ENCODE measurements at regions not wholly inside any gene's neighbourhood (a gene's known extent, or its start where the extent isn't known, plus 50 kb on each side); places are given as distances from the start of the nearest gene placed in this dataset.

DNA sequence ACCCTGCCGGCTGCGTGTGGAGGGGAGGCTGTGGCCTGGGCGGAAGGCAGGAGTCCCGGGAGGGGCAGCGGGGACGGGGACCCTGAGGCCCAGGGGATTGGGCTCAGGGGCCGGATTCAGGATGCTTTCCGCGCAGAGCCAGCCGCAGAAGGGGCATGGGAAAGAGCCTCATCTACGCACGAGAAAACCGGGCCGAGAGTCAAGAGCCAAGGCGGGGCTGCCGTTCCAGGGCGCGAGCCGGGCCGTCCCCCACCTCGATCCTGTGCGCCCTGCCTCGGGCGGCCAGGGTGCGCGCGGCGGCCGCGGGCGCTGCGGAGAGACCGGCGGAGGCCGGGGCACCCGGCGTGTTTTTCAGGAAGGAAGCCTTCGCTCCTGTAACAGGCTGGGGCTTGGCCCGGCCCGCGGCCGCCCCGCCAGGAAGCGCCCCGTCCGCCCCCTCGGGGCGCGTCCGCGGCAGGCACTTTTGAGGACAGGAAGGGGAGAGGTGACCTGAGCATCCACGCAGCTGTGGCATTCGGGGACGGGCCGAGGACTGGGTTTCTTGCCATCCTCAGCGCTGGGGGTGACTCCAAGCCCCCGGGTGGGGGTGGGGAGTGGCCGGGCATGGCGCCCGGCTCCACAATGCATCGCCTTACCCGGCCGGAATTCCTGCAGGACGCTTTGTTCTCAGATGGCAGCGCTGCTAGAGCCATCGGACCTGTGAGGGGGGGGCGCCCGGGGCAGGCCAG is 62.3 kb upstream of the GATA2 start:
- Histone ChIP-seq H3K27ac (peak overlapping the region in 2 of 4 donors; percentile 12 to 29), H3K9me3 (no peaks in the 10 kb centered on the region), H3K36me3 (replicated peaks in 1 of 2; ENCODE audit: insufficient read depth in 1 of 2, low read depth in 2 of 2) (no peaks in the 10 kb centered on the region), H3K4me1 (no peaks in the 10 kb centered on the region), H3K27me3 (no peaks in the 10 kb centered on the region), H3K4me3 (no peak overlapping the region)
- peak; percentile 68 for ATAC-seq
- DNase-seq = peak in 3 of 4 donors; percentile 11 to 28 (median 16)
- TF ChIP-seq, protein P1, sequence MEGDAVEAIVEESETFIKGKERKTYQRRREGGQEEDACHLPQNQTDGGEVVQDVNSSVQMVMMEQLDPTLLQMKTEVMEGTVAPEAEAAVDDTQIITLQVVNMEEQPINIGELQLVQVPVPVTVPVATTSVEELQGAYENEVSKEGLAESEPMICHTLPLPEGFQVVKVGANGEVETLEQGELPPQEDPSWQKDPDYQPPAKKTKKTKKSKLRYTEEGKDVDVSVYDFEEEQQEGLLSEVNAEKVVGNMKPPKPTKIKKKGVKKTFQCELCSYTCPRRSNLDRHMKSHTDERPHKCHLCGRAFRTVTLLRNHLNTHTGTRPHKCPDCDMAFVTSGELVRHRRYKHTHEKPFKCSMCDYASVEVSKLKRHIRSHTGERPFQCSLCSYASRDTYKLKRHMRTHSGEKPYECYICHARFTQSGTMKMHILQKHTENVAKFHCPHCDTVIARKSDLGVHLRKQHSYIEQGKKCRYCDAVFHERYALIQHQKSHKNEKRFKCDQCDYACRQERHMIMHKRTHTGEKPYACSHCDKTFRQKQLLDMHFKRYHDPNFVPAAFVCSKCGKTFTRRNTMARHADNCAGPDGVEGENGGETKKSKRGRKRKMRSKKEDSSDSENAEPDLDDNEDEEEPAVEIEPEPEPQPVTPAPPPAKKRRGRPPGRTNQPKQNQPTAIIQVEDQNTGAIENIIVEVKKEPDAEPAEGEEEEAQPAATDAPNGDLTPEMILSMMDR (IDR thresholded peaks at IDR 0.05) = no peak
- no peak for TF ChIP-seq POLR2A (IDR thresholded peaks at IDR 0.05)
- 6 to 7% methylated on average over 6 to 63 of the region's 68 CpGs for WGBS, 2 donors
- intact Hi-C loops (cut with DNase I) = no loop called here

DNA sequence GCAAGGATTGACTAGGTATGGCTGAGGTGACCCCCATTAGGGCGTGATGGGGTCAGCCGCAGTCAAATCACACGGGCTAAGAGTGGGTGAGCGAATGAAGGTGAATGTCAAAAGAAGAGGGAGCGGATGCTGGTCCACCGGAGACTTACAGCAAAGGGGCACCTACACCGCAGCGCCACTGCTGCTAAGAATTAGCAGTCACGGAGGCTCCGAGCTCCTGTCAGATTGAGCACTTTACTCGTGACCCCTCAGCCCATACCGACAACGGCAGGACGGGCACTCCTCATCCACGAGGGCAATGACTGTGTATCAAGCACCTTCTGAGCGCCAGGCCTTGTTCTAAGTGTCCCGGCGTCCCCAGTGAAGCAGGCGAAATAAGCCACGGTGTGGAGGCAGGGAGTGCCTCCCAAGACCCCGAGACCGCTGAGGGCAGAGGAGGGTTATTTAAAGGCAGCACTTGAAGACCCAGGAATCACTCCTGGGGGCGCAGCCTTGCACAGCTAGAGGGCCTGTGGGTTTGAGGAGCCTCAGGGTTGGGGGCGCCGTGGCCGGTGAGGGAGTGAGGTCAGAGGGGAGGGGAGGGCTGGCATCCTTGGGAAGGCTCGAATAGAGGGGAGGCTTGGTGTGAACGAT is 61.6 kb upstream of the GATA2 start:
- no peaks in the 10 kb centered on the region for H3K9me3 ChIP-seq
- DNase-seq = no peak
- no peaks in the 10 kb centered on the region for H3K27me3 ChIP-seq
- intact Hi-C loops (cut with DNase I) = no loop called here
- TF ChIP-seq POLR2A (IDR thresholded peaks at IDR 0.05) = no peak
- TF ChIP-seq, protein P1 (IDR thresholded peaks at IDR 0.05) = no peak
- no peaks in the 10 kb centered on the region for H3K4me1 ChIP-seq
- H3K36me3 ChIP-seq (replicated peaks in 1 of 2; ENCODE audit: insufficient read depth in 1 of 2, low read depth in 2 of 2) = no peaks in the 10 kb centered on the region
- 63 to 67% methylated on average over 14 to 28 of the region's 28 CpGs for WGBS, 2 donors
- H3K4me3 ChIP-seq = no peak overlapping the region
- peak overlapping the region in 2 of 4 donors; percentile 12 to 29 for H3K27ac ChIP-seq
- ATAC-seq = no peak

DNA sequence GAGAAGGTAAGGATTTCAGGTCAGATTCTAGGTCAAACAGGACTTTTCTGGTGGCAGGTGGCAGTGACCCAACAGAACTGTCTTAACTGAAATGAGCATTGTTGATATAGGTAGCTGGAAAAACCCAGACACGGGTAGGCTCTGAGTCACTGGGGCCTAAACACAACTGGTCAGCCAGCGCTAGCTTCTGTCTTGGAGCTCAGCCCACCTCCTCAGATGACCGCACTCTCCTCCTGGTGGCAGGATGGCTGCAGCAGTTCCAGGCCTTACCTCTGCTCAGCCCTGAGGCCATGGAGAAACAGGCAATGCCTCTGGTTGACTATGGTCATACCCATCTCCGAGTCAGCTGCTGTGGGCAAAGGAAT is 61.1 kb upstream of the GATA2 start:
- Histone ChIP-seq H3K36me3 (replicated peaks in 1 of 2; ENCODE audit: insufficient read depth in 1 of 2, low read depth in 2 of 2) (no peaks in the 10 kb centered on the region), H3K4me3 (no peak overlapping the region), H3K27ac (no peak overlapping the region), H3K27me3 (no peaks in the 10 kb centered on the region), H3K4me1 (no peaks in the 10 kb centered on the region), H3K9me3 (no peaks in the 10 kb centered on the region)
- WGBS, 2 donors = 73 to 91% methylated on average over 3 to 4 of the region's 4 CpGs
- intact Hi-C loops (cut with DNase I) = no loop called here
- TF ChIP-seq, protein P1 (IDR thresholded peaks at IDR 0.05) = no peak
- TF ChIP-seq POLR2A (IDR thresholded peaks at IDR 0.05) = no peak
- ATAC-seq = no peak
- no peak for DNase-seq

DNA sequence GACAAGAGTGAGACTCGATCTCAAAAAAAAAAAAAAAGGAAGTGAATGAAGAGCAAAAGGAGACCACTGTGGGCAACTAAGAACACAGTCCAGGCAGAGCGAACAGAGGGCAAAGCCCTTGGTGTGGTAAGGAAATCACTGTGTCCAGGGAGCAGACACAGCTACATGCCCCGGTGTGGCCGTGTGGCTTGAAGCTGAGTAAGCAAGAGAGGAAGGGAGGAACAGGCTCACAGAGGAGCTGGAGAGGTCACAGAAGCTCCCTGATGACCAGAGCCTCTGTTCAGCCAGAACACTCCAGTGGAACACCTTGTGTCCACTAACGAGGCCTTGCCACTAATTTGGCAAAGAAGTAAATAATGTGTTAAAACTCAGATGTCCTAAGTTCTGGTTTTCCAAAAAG is 60.6 kb upstream of the GATA2 start:
- Histone ChIP-seq H3K9me3 (no peaks in the 10 kb centered on the region), H3K36me3 (replicated peaks in 1 of 2; ENCODE audit: insufficient read depth in 1 of 2, low read depth in 2 of 2) (no peaks in the 10 kb centered on the region), H3K27ac (no peak overlapping the region), H3K4me1 (no peaks in the 10 kb centered on the region), H3K27me3 (no peaks in the 10 kb centered on the region), H3K4me3 (no peak overlapping the region)
- ATAC-seq (no peak), DNase-seq (no peak)
- intact Hi-C loops (cut with DNase I) = no loop called here
- no peak for TF ChIP-seq POLR2A (IDR thresholded peaks at IDR 0.05)
- TF ChIP-seq, protein P1 (IDR thresholded peaks at IDR 0.05) = no peak
- WGBS, 2 donors = 65 to 75% methylated on average over 5 of the region's 5 CpGs

DNA sequence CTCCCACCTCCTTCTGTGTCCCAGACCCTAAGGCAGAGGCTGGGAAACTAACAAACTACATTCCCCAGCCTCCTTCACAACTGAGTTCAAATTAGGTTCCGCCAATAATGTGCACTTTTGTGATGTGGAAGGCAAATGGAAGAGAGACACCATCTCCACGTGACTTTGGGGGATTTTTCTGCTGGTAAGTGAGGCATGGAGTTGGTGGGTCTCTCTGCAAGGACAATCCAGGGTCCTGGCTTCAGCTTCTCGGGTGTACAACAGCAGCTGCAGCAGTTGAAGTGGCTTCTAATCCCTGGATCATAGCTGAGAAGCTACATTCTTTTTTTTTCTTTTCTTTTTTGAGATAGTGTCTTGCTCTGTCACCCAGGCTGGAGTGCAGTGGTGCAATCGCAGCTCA is 58.9 kb upstream of the GATA2 start:
- Histone ChIP-seq H3K27ac (no peak overlapping the region), H3K36me3 (replicated peaks in 1 of 2; ENCODE audit: insufficient read depth in 1 of 2, low read depth in 2 of 2) (no peaks in the 10 kb centered on the region), H3K4me3 (no peak overlapping the region), H3K9me3 (no peaks in the 10 kb centered on the region), H3K4me1 (no peaks in the 10 kb centered on the region), H3K27me3 (no peaks in the 10 kb centered on the region)
- ATAC-seq (no peak), DNase-seq (no peak)
- TF ChIP-seq, protein P1 (IDR thresholded peaks at IDR 0.05) = no peak
- TF ChIP-seq POLR2A (IDR thresholded peaks at IDR 0.05) = no peak
- WGBS, 2 donors = 58 to 72% methylated on average over 4 of the region's 4 CpGs
- intact Hi-C loops (cut with DNase I) = no loop called here

Data from body of pancreas (tissue), 4 donors.